Epithelial cell of esophagus (primary cell): ENCODE measurements at regions not wholly inside any gene's neighbourhood (a gene's known extent, or its start where the extent isn't known, plus 50 kb on each side); places are given as distances from the start of the nearest gene placed in this dataset.
A peak's percentile ranks its signal among the peaks of the same experiment; 100 is the strongest.
"Not testable (repeated sequence)": the region's sequence is repeated elsewhere in the genome, so short reads cannot be mapped to it uniquely, and the experiment has no call there.

Experiments
- DNase-seq: peaks from one replicate; pipeline ENCODE4 v3.0.0; 2010; ENCODE audit warnings: low read depth
- H3K4me3 ChIP-seq: 2 replicates; pipeline ENCODE4 v1.5.1; 2011; ENCODE audit warnings: mild to moderate bottlenecking, low read length, control low read depth
- CTCF ChIP-seq: IDR thresholded peaks from 2 replicates; pipeline ENCODE4 v1.5.1; 2011; ENCODE audit warnings: low read depth, mild to moderate bottlenecking, low read length, control low read depth, inconsistent platforms; ENCODE audit not compliant: insufficient read depth; ENCODE audit errors: missing control alignments

DNA sequence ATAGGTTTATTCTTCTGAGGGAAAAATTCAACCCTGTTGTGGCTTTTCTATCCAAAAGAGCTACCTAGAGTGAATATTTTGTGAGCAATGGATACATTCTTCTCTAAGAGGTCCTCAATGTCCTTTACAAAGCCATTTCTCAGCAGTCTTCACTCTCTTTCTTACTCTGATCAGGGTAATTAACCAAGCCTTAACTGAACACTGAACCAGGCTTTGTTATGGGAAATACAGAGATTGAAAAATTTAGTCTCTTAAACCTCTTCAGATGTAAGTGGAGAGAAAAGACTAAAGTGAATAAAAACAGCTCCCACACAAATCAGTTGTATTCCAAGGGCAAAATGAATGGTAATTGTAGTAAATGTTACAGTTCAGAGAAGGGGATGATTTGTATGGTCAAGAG is 64.0 kb upstream of the XIST start:
- no peak for DNase-seq
- H3K4me3 ChIP-seq, result no peak overlapping the region
- no peak for TF ChIP-seq CTCF

DNA sequence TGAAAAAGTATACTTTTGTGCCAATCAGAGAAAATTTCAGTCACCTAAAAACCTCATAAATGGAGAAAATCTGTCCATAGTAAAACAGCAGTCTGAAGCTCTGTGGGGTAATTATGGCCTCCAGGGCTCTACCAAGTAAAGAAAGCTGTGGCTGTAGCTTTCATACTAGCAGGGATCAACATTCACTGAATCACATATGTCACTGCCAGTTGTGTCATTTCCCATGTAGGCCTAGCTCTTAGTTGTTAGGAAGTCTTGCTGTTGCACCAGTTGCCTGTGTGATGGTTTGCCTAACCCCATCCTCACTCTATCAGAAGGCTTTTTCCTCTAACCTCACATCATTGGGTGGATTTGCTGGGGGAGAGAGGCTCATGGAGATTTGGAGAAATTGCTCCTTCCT is 62.3 kb upstream of the XIST start:
- not testable (repeated sequence) for DNase-seq, H3K4me3 ChIP-seq

DNA sequence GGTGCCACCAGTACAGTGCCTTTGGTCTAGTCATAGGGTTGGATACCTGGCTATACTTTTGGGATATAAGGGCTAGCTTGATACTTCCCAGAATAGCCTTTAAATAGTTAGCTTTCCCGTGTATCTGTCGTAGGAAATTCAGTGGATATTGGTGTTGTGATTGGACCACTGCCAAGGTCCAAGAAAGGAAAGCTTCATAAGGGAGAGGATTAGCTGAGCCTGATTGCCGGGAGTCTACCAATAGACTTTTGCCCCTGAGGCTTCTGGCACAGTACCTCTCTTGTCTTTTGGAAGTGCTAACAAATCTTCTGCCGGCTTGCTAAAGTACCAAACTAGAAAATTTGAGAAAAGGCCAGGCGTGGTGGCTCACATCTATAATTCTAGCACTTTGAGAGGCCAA is 61.1 kb upstream of the XIST start:
- DNase-seq, result peak; percentile 10
- H3K4me3 ChIP-seq, result no peak overlapping the region
- no peak for TF ChIP-seq CTCF

DNA sequence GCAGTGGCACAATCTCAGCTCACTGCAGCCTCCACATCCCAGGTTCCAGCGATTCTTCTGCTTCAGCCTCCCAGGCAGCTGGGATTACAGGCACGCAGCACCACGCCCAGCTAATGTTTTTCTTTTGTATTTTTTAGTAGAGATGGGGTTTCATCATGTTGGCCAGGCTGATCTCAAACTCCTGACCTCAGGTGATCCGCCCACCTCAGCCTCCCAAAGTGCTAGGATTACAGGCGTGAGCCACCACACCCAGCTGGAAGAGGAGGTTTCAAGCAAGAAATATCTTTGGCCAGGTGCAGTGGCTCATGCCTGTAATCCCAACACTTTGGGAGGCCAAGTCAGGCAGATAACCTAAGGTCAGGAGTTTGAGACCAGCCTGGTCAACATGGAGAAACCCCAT is 59.4 kb upstream of the XIST start:
- not testable (repeated sequence) for H3K4me3 ChIP-seq, DNase-seq

- H3K4me3 ChIP-seq, result not testable (repeated sequence)
Measured at GRCh38 chrX:73905749-73906374, 53.3 kb upstream of the XIST start.

DNA sequence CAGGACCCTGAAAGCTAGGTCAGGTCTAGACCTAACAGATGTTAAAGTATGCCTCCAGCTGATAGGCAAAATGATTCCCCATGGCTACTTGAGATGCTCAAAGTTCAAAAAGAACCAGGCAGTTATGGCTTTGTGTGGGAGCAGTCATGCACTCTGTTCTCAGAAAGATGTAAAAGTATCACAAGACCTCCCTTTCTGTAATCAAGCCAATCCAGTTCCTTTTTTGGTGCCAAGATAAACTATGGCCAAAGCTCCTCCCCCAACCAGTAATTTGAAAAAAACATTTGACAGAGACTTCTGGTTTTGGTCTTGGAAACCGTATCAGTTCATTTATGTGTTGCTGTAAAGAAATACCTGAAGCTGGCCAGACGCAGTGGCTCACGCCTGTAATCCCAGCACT is 51.4 kb upstream of the XIST start:
- no peak for DNase-seq
- TF ChIP-seq CTCF, result no peak

More at GRCh38 chrX:73905749-73906374, 53.3 kb upstream of the XIST start:
- DNase-seq, result not testable (repeated sequence)

More for the DNA sequence above, 51.4 kb upstream of the XIST start:
- no peak overlapping the region for H3K4me3 ChIP-seq
